ENCODE measurements at regions not wholly inside any gene's neighbourhood (a gene's known extent, or its start where the extent isn't known, plus 50 kb on each side); places are given as distances from the start of the nearest gene placed in this dataset.
A peak's percentile ranks its signal among the peaks of the same experiment; 100 is the strongest.

GRCh38 chr2:67213677-67214402 lies 183.3 kb upstream of the ETAA1 start:
- intact Hi-C loops (cut with DNase I), result no loop called here
- Histone ChIP-seq H3K9me3 (no peaks in the 10 kb centered on the region), H3K36me3 (no peaks in the 10 kb centered on the region), H3K4me1 (peaks cover 0 to 4% (median 0%) of the 10 kb centered on the region in 3 donors), H3K27me3 (no peaks in the 10 kb centered on the region), H3K27ac (peak overlapping the region in 1 of 4 donors; percentile 65), H3K4me3 (no peak overlapping the region)
- no peak for TF ChIP-seq POLR2A (IDR thresholded peaks at IDR 0.05)
- no peak for TF ChIP-seq CTCF (IDR thresholded peaks at IDR 0.05)
- WGBS, 2 donors, result 85 to 93% methylated on average over 2 of the region's 2 CpGs
- DNase-seq, result no peak

GRCh38 chr2:67214585-67215185 lies 182.4 kb upstream of the ETAA1 start:
- H3K36me3 ChIP-seq, result no peaks in the 10 kb centered on the region
- H3K9me3 ChIP-seq, result no peaks in the 10 kb centered on the region
- H3K4me1 ChIP-seq, result peaks cover 0 to 4% (median 0%) of the 10 kb centered on the region in 3 donors
- intact Hi-C loops (cut with DNase I), result no loop called here
- WGBS, 2 donors, result 82 to 97% methylated on average over 5 of the region's 5 CpGs
- DNase-seq, result no peak
- no peaks in the 10 kb centered on the region for H3K27me3 ChIP-seq
- peak overlapping the region in 3 of 4 donors; percentile 4 to 65 (median 31) for H3K27ac ChIP-seq
- no peak overlapping the region for H3K4me3 ChIP-seq
- no peak for TF ChIP-seq CTCF (IDR thresholded peaks at IDR 0.05)
- TF ChIP-seq POLR2A (IDR thresholded peaks at IDR 0.05), result no peak

- no peak for DNase-seq
- TF ChIP-seq POLR2A (IDR thresholded peaks at IDR 0.05) (no peak), CTCF (IDR thresholded peaks at IDR 0.05) (peak in 4 of 6 experiments; percentile 42 to 68 (median 50))
- Histone ChIP-seq H3K36me3 (no peaks in the 10 kb centered on the region), H3K4me1 (peaks cover 0 to 4% (median 0%) of the 10 kb centered on the region in 3 donors), H3K9me3 (no peaks in the 10 kb centered on the region), H3K4me3 (no peak overlapping the region), H3K27me3 (no peaks in the 10 kb centered on the region), H3K27ac (peak overlapping the region in 3 of 4 donors; percentile 4 to 65 (median 31))
- intact Hi-C loops (cut with DNase I), result no loop called here
- WGBS, 2 donors, result 42 to 46% methylated on average over 14 to 16 of the region's 16 CpGs
Measured at GRCh38 chr2:67215214-67216055, 181.7 kb upstream of the ETAA1 start.

- intact Hi-C loops (cut with DNase I), result no loop called here
- TF ChIP-seq POLR2A (IDR thresholded peaks at IDR 0.05) (no peak), CTCF (IDR thresholded peaks at IDR 0.05) (no peak)
- Histone ChIP-seq H3K4me1 (peaks cover 0 to 4% (median 0%) of the 10 kb centered on the region in 3 donors), H3K36me3 (no peaks in the 10 kb centered on the region), H3K4me3 (no peak overlapping the region), H3K27ac (peak overlapping the region in 3 of 4 donors; percentile 4 to 65 (median 31)), H3K9me3 (no peaks in the 10 kb centered on the region), H3K27me3 (no peaks in the 10 kb centered on the region)
- no peak for DNase-seq
- 45 to 54% methylated on average over 4 of the region's 4 CpGs for WGBS, 2 donors
Measured at GRCh38 chr2:67216103-67216502, 181.0 kb upstream of the ETAA1 start.

All from esophagus squamous epithelium (tissue), 5 donors.